ENCODE measurements at regions not wholly inside any gene's neighbourhood (a gene's known extent, or its start where the extent isn't known, plus 50 kb on each side); places are given as distances from the start of the nearest gene placed in this dataset.

DNA sequence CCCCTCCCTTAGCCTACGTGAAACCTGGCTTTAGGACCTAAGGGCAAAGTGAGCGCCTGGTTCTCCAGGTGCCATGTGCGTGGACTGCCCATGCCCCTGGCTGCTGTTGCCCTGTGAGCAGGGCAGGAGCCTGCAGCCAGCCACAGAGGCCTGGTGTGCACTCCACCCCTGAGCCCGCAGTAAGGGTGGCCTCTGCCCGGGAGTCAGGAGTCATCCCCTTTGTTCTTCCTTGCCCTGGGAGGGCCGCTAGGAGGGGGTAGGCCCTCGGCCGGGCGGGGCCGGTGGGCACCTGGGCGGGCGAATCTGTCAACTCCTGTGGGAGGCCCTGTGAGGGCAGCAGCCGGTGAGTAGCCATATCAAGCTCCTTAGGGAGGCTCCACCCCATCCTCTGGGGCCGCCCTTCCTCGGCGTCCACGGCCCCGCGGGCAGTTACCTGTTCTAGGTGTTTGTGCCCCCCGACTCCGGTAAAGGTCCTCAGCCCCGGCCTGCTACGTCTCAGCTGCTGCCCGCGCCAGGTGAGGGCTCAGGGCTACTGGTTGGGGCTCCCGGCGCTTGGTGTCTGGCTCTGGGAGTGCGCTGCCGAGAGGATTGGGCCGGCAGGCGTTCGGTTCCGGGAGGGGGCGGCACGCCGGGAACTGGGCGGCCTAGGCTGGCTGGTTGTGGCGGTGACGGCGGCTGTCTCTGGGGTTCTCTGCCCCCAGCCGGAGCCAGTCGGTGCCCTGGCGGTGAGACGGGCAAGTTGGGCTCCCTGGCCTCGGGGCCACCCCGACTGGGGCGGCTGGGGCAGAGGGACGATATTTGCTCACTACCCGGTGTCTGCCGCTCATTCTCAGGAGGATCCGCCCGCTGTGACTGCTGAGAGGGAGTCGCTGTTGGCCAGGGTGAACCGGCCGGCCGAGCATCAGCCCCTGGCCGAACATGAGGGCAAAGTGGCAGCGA lies 1060.2 kb downstream of the TECRL start (continued):
- TF ChIP-seq POU2F2 (IDR thresholded peaks at IDR 0.05; ENCODE audit: borderline replicate concordance, low read depth, low read length): no peak
- no peak for TF ChIP-seq ZNF207 (IDR thresholded peaks at IDR 0.05; ENCODE audit: borderline replicate concordance)
- TF ChIP-seq ATF7 (IDR thresholded peaks at IDR 0.05; ENCODE audit: low read depth): no peak
- TF ChIP-seq, protein P1, sequence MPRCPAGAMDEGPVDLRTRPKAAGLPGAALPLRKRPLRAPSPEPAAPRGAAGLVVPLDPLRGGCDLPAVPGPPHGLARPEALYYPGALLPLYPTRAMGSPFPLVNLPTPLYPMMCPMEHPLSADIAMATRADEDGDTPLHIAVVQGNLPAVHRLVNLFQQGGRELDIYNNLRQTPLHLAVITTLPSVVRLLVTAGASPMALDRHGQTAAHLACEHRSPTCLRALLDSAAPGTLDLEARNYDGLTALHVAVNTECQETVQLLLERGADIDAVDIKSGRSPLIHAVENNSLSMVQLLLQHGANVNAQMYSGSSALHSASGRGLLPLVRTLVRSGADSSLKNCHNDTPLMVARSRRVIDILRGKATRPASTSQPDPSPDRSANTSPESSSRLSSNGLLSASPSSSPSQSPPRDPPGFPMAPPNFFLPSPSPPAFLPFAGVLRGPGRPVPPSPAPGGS (IDR thresholded peaks at IDR 0.05; ENCODE audit: borderline replicate concordance, insufficient read depth, low read depth, low read length, poor library complexity, severe bottlenecking): no peak
- TF ChIP-seq KLF5 (IDR thresholded peaks at IDR 0.05; ENCODE audit: partially characterized antibody): no peak
- TF ChIP-seq, protein P2, sequence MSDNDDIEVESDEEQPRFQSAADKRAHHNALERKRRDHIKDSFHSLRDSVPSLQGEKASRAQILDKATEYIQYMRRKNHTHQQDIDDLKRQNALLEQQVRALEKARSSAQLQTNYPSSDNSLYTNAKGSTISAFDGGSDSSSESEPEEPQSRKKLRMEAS (IDR thresholded peaks at IDR 0.05; ENCODE audit: low read depth, low read length): no peak
- TF ChIP-seq SIX5 (IDR thresholded peaks at IDR 0.05; ENCODE audit: low read depth, low read length, severe bottlenecking): no peak
- no peak for TF ChIP-seq SMARCA5 (IDR thresholded peaks at IDR 0.05)

DNA sequence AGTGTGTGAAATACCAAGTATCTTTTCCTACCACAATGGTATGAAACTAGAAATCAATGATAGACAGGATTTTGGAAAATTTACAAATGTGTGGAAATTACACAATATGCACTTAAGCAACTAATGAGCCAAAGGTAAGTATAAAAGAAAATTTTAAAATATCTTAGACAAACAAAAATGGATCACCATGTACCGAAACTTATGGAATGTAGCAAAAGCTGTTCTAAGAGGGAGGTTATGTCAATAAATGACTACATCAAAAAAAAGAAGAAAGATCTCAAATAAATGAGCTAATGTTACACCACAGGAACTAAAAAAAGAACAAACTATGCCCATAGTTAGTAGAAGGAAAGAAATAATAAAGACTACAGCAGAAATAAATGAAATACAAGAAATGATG lies 1084.1 kb downstream of the TECRL start:
- H3K36me3 ChIP-seq (ENCODE audit: control insufficient read depth in 2 of 2, insufficient read depth in 2 of 2, low read length in 1 of 2): no peaks in the 10 kb centered on the region
- no peak overlapping the region for H3K9ac ChIP-seq (ENCODE audit: control insufficient read depth, insufficient read depth, low read length)
- H3K9me3 ChIP-seq (replicated peaks; ENCODE audit: control insufficient read depth, insufficient read depth, low read length): no peaks in the 10 kb centered on the region
- ChIA-PET RAD21 (ENCODE audit: unreplicated experiment) (no interaction called here), POLR2A (no interaction called here), CTCF (no interaction called here), SMC1A (ENCODE audit: uncharacterized antibody, unreplicated experiment) (no interaction called here)
- intact Hi-C loops (cut with micrococcal nuclease; ENCODE audit: unreplicated experiment): no loop called here
- H3K4me1 ChIP-seq (ENCODE audit: control insufficient read depth, insufficient read depth, low read length): no peaks in the 10 kb centered on the region
- 45% methylated on average over 1 of the region's 1 CpG for WGBS (ENCODE audit: insufficient coverage, insufficient replicate concordance, low lambda C conversion rate, missing lambda C conversion rate)
- H3K79me2 ChIP-seq (ENCODE audit: control insufficient read depth, insufficient read depth, low read length): no peaks in the 10 kb centered on the region
- H4K20me1 ChIP-seq (ENCODE audit: control insufficient read depth, insufficient read depth): no peaks in the 10 kb centered on the region
- H3K27ac ChIP-seq (ENCODE audit: control insufficient read depth, insufficient read depth): no peak overlapping the region
- no peak overlapping the region for H3K4me2 ChIP-seq (ENCODE audit: control insufficient read depth, insufficient read depth)
- H3K4me3 ChIP-seq: no peak overlapping the region
- in situ Hi-C loops (cut with MboI): no loop called here
- DNase-seq (ENCODE audit: low read depth, low spot score): no peak
- ATAC-seq: no peak
- no peak for FAIRE-seq
- BruUV-seq (replicated peaks): no TSS peak
- no peak overlapping the region for H2AFZ ChIP-seq (ENCODE audit: control insufficient read depth, low read depth, low read length)
- no peaks in the 10 kb centered on the region for H3K27me3 ChIP-seq (replicated peaks in 1 of 2; ENCODE audit: control insufficient read depth in 2 of 2, insufficient read depth in 2 of 2, low read length in 1 of 2)
- TF ChIP-seq SPI1 (IDR thresholded peaks at IDR 0.05; ENCODE audit: borderline replicate concordance, insufficient read depth, low read depth, low read length): no peak
- TF ChIP-seq, protein P3, sequence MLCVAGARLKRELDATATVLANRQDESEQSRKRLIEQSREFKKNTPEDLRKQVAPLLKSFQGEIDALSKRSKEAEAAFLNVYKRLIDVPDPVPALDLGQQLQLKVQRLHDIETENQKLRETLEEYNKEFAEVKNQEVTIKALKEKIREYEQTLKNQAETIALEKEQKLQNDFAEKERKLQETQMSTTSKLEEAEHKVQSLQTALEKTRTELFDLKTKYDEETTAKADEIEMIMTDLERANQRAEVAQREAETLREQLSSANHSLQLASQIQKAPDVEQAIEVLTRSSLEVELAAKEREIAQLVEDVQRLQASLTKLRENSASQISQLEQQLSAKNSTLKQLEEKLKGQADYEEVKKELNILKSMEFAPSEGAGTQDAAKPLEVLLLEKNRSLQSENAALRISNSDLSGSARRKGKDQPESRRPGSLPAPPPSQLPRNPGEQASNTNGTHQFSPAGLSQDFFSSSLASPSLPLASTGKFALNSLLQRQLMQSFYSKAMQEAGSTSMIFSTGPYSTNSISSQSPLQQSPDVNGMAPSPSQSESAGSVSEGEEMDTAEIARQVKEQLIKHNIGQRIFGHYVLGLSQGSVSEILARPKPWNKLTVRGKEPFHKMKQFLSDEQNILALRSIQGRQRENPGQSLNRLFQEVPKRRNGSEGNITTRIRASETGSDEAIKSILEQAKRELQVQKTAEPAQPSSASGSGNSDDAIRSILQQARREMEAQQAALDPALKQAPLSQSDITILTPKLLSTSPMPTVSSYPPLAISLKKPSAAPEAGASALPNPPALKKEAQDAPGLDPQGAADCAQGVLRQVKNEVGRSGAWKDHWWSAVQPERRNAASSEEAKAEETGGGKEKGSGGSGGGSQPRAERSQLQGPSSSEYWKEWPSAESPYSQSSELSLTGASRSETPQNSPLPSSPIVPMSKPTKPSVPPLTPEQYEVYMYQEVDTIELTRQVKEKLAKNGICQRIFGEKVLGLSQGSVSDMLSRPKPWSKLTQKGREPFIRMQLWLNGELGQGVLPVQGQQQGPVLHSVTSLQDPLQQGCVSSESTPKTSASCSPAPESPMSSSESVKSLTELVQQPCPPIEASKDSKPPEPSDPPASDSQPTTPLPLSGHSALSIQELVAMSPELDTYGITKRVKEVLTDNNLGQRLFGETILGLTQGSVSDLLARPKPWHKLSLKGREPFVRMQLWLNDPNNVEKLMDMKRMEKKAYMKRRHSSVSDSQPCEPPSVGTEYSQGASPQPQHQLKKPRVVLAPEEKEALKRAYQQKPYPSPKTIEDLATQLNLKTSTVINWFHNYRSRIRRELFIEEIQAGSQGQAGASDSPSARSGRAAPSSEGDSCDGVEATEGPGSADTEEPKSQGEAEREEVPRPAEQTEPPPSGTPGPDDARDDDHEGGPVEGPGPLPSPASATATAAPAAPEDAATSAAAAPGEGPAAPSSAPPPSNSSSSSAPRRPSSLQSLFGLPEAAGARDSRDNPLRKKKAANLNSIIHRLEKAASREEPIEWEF (IDR thresholded peaks at IDR 0.05; ENCODE audit: insufficient replicate concordance, low read depth, low read length): no peak
- TF ChIP-seq FOXK2 (IDR thresholded peaks at IDR 0.05): no peak
- TF ChIP-seq, protein P4, sequence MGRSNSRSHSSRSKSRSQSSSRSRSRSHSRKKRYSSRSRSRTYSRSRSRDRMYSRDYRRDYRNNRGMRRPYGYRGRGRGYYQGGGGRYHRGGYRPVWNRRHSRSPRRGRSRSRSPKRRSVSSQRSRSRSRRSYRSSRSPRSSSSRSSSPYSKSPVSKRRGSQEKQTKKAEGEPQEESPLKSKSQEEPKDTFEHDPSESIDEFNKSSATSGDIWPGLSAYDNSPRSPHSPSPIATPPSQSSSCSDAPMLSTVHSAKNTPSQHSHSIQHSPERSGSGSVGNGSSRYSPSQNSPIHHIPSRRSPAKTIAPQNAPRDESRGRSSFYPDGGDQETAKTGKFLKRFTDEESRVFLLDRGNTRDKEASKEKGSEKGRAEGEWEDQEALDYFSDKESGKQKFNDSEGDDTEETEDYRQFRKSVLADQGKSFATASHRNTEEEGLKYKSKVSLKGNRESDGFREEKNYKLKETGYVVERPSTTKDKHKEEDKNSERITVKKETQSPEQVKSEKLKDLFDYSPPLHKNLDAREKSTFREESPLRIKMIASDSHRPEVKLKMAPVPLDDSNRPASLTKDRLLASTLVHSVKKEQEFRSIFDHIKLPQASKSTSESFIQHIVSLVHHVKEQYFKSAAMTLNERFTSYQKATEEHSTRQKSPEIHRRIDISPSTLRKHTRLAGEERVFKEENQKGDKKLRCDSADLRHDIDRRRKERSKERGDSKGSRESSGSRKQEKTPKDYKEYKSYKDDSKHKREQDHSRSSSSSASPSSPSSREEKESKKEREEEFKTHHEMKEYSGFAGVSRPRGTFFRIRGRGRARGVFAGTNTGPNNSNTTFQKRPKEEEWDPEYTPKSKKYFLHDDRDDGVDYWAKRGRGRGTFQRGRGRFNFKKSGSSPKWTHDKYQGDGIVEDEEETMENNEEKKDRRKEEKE (IDR thresholded peaks at IDR 0.05): no peak

Data from GM12878 (cell line).